DOHH2 (cell line): ENCODE measurements at regions not wholly inside any gene's neighbourhood (a gene's known extent, or its start where the extent isn't known, plus 50 kb on each side); places are given as distances from the start of the nearest gene placed in this dataset.
A peak's percentile ranks its signal among the peaks of the same experiment; 100 is the strongest.

Source experiments
- CTCF ChIP-seq: fragments of 200-600 bp; sonication (generic); IDR thresholded peaks from one replicate; pipeline ENCODE4 v1.5.1; 2014; ENCODE audit warnings: antibody characterized with exemption, mild to moderate bottlenecking, low read depth, low read length; ENCODE audit not compliant: poor library complexity, severe bottlenecking
- EZH2phosphoT487 ChIP-seq: fragments of 200-600 bp; sonication (generic); IDR thresholded peaks from 2 replicates; pipeline ENCODE4 v1.6.1; 2017; ENCODE audit warnings: borderline replicate concordance, mild to moderate bottlenecking, antibody characterized with exemption, low read length, moderate library complexity, mixed read lengths

GRCh38 chr7:18356191-18356645 lies 139.3 kb upstream of the HDAC9 start:
- peak; percentile 72 for TF ChIP-seq CTCF
- TF ChIP-seq EZH2phosphoT487: no peak
